ENCODE measurements at regions not wholly inside any gene's neighbourhood (a gene's known extent, or its start where the extent isn't known, plus 50 kb on each side); places are given as distances from the start of the nearest gene placed in this dataset.

DNA sequence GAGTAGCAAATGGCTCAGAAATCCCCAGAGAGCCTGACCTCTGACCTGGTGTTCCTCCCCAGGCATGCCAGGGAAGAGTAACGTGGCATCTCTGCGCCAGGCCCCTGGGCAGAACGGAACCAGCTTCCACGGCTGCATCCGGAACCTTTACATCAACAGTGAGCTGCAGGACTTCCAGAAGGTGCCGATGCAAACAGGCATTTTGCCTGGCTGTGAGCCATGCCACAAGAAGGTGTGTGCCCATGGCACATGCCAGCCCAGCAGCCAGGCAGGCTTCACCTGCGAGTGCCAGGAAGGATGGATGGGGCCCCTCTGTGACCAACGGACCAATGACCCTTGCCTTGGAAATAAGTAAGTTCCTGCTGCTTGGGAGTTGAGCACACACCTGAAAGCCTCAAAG lies 83.4 kb upstream of the PACRGL start:
- Histone ChIP-seq H3K9ac (replicated peaks; ENCODE audit: extremely low read depth, insufficient read depth, low read length) (no peak overlapping the region), H3K9me1 (replicated peaks; ENCODE audit: control insufficient read depth, extremely low read depth, insufficient read depth, low read length) (no peaks in the 10 kb centered on the region), H3K36me3 (ENCODE audit: control insufficient read depth in 2 of 2, extremely low read depth in 1 of 2, insufficient read depth in 2 of 2, low read length in 2 of 2) (no peaks in the 10 kb centered on the region), H4K20me1 (replicated peaks; ENCODE audit: control insufficient read depth, extremely low read depth, insufficient read depth, low read length) (no peaks in the 10 kb centered on the region), H3K4me2 (ENCODE audit: insufficient read depth, low read length) (no peak overlapping the region), H3K27me3 (ENCODE audit: control insufficient read depth in 2 of 2, insufficient read depth in 2 of 2, low read length in 2 of 2) (no peaks in the 10 kb centered on the region), H3K27ac (ENCODE audit: insufficient read depth, low read depth, low read length) (no peak overlapping the region), H3K79me2 (ENCODE audit: control insufficient read depth, insufficient read depth, low read length) (no peaks in the 10 kb centered on the region), H3K9me3 (replicated peaks; ENCODE audit: control insufficient read depth, insufficient read depth, low read length) (no peaks in the 10 kb centered on the region), H2AFZ (ENCODE audit: low read depth, low read length) (no peak overlapping the region), H3K4me3 (replicated peaks in 1 of 3; ENCODE audit: insufficient read depth in 1 of 3, low read depth in 1 of 3, low read length in 3 of 3) (no peak overlapping the region), H3K4me1 (ENCODE audit: control insufficient read depth, extremely low read depth, insufficient read depth, low read length) (peaks cover 10% of the 10 kb centered on the region)
- TF ChIP-seq EZH2 (IDR thresholded peaks at IDR 0.05; ENCODE audit: borderline replicate concordance, low read depth, low read length, severe bottlenecking): no peak
- TF ChIP-seq JUN (IDR thresholded peaks at IDR 0.05; ENCODE audit: borderline replicate concordance, insufficient read depth, insufficient read length, low read depth): no peak
- no peak for TF ChIP-seq FOS (IDR thresholded peaks at IDR 0.05; ENCODE audit: borderline replicate concordance, insufficient read depth, low read length)
- TF ChIP-seq POLR2A (IDR thresholded peaks at IDR 0.05; ENCODE audit: low read depth, low read length): no peak
- TF ChIP-seq MYC (IDR thresholded peaks at IDR 0.05; ENCODE audit: low read depth, low read length): no peak
- TF ChIP-seq MAX (IDR thresholded peaks at IDR 0.05; ENCODE audit: insufficient read depth, insufficient read length): no peak
- no peak for TF ChIP-seq GATA2 (IDR thresholded peaks at IDR 0.05; ENCODE audit: insufficient read depth, insufficient read length, low read depth, low read length)
- TF ChIP-seq POLR2AphosphoS5 (IDR thresholded peaks at IDR 0.05; ENCODE audit: insufficient read depth, low read depth, low read length): no peak
- TF ChIP-seq, protein P1, sequence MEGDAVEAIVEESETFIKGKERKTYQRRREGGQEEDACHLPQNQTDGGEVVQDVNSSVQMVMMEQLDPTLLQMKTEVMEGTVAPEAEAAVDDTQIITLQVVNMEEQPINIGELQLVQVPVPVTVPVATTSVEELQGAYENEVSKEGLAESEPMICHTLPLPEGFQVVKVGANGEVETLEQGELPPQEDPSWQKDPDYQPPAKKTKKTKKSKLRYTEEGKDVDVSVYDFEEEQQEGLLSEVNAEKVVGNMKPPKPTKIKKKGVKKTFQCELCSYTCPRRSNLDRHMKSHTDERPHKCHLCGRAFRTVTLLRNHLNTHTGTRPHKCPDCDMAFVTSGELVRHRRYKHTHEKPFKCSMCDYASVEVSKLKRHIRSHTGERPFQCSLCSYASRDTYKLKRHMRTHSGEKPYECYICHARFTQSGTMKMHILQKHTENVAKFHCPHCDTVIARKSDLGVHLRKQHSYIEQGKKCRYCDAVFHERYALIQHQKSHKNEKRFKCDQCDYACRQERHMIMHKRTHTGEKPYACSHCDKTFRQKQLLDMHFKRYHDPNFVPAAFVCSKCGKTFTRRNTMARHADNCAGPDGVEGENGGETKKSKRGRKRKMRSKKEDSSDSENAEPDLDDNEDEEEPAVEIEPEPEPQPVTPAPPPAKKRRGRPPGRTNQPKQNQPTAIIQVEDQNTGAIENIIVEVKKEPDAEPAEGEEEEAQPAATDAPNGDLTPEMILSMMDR (IDR thresholded peaks at IDR 0.05; ENCODE audit: extremely low read depth in 1 of 2, insufficient read depth in 1 of 2, low read depth in 1 of 2, low read length in 2 of 2): no peak
- FAIRE-seq: no peak
- dilution Hi-C loops (cut with MboI; ENCODE audit: extremely low pct_ligation_motif_present, low sequenced_read_pairs): no loop called here
- POLR2A ChIA-PET: no interaction called here
- CTCF ChIA-PET: no interaction called here
- DNase-seq (ENCODE audit: low read depth, low spot score): no peak
- BruUV-seq (replicated peaks): no TSS peak
- intact Hi-C loops (cut with micrococcal nuclease): no loop called here

Measured in endothelial cell of umbilical vein (primary cell).